ENCODE measurements at regions not wholly inside any gene's neighbourhood (a gene's known extent, or its start where the extent isn't known, plus 50 kb on each side); places are given as distances from the start of the nearest gene placed in this dataset.

GRCh38 chr6:19535351-19535750 lies 301.8 kb upstream of the ID4 start:
- Histone ChIP-seq H3K79me1 (ENCODE audit: low read depth in 1 of 2, low read length in 2 of 2) (no peaks in the 10 kb centered on the region), H2BK20ac (ENCODE audit: low read depth, low read length) (no peak overlapping the region), H3K4me1 (ENCODE audit: control insufficient read depth, insufficient read depth, low read length) (no peaks in the 10 kb centered on the region), H3K14ac (replicated peaks; ENCODE audit: low read depth, low read length) (no peak overlapping the region), H3K4me2 (ENCODE audit: low read depth, low read length) (no peak overlapping the region), H3K4ac (ENCODE audit: low read depth, low read length) (no peak overlapping the region), H3K9ac (ENCODE audit: low read depth, low read length) (no peak overlapping the region), H4K8ac (ENCODE audit: low read depth in 2 of 2, low read length in 2 of 2) (no peak overlapping the region), H2BK120ac (ENCODE audit: low read depth, low read length) (no peak overlapping the region), H3K18ac (ENCODE audit: low read depth, low read length) (no peak overlapping the region), H3K56ac (ENCODE audit: extremely low read depth, insufficient read depth, low read length) (no peak overlapping the region), H2AK5ac (ENCODE audit: low read depth, low read length) (no peak overlapping the region), H3K23ac (ENCODE audit: low read depth, low read length) (no peak overlapping the region), H2AK9ac (replicated peaks; ENCODE audit: low read depth, low read length, poor library complexity) (no peak overlapping the region), H2AFZ (replicated peaks; ENCODE audit: low read length, poor library complexity) (no peak overlapping the region), H3K9me3 (ENCODE audit: control insufficient read depth, insufficient read depth, low read length) (peaks cover 9% of the 10 kb centered on the region), H3K4me3 (ENCODE audit: insufficient read depth, low read depth, low read length) (no peak overlapping the region), H2BK5ac (ENCODE audit: low read depth, low read length, poor library complexity, severe bottlenecking) (no peak overlapping the region), H3K9me1 (ENCODE audit: insufficient read depth, low read length) (no peaks in the 10 kb centered on the region), H4K91ac (ENCODE audit: insufficient read depth, low read depth, low read length) (no peak overlapping the region), H2BK15ac (ENCODE audit: low read depth, low read length) (no peak overlapping the region), H3K27me3 (ENCODE audit: control insufficient read depth, insufficient read depth, low read length) (no peaks in the 10 kb centered on the region), H3K36me3 (ENCODE audit: control insufficient read depth, insufficient read depth, low read length) (no peaks in the 10 kb centered on the region), H4K20me1 (ENCODE audit: insufficient read depth, low read length) (no peaks in the 10 kb centered on the region), H3K27ac (ENCODE audit: insufficient read depth, low read length) (no peak overlapping the region), H4K5ac (ENCODE audit: low read depth, low read length) (no peak overlapping the region)
- no TSS peak for BruUV-seq (replicated peaks)
- DNase-seq (no peak), ATAC-seq (ENCODE audit: low read depth) (no peak)
- ChIA-PET POLR2A (ENCODE audit: unreplicated experiment) (no interaction called here), CTCF (no interaction called here)
- intact Hi-C loops (cut with micrococcal nuclease) = no loop called here
- no peak for TF ChIP-seq CEBPB (IDR thresholded peaks at IDR 0.05; ENCODE audit: low read depth, low read length)
- no peak for TF ChIP-seq FOS (IDR thresholded peaks at IDR 0.05; ENCODE audit: low read depth, low read length)
- TF ChIP-seq SMC3 (IDR thresholded peaks at IDR 0.05; ENCODE audit: low read depth, low read length) = no peak
- no peak for TF ChIP-seq MXI1 (IDR thresholded peaks at IDR 0.05; ENCODE audit: borderline replicate concordance, low read depth, low read length)
- TF ChIP-seq NFE2L2 (IDR thresholded peaks at IDR 0.05; ENCODE audit: low read depth, low read length) = no peak
- no peak for TF ChIP-seq BHLHE40 (IDR thresholded peaks at IDR 0.05; ENCODE audit: low read depth, low read length)
- no peak for TF ChIP-seq USF2 (IDR thresholded peaks at IDR 0.05; ENCODE audit: low read depth, low read length)
- TF ChIP-seq RCOR1 (IDR thresholded peaks at IDR 0.05; ENCODE audit: insufficient replicate concordance, low read length) = no peak
- TF ChIP-seq POLR2A (IDR thresholded peaks at IDR 0.05; ENCODE audit: low read depth, low read length) = no peak
- TF ChIP-seq MAZ (IDR thresholded peaks at IDR 0.05; ENCODE audit: borderline replicate concordance, low read depth, low read length) = no peak
- dilution Hi-C loops (cut with HindIII; ENCODE audit: low sequenced_read_pairs, unreplicated experiment) = no loop called here
- whole genome bisulfite sequencing, 2 experiments (ENCODE audit: extremely low coverage in 2 of 2, insufficient read length in 1 of 2) = no CpG with 5 or more reads among the region's 2 CpGs
- in situ Hi-C loops (cut with MboI; ENCODE audit: low sequenced_read_pairs) = no loop called here

All from IMR-90 (cell line).